RPMI8226 (cell line): ENCODE measurements at regions not wholly inside any gene's neighbourhood (a gene's known extent, or its start where the extent isn't known, plus 50 kb on each side); places are given as distances from the start of the nearest gene placed in this dataset.
A peak's percentile ranks its signal among the peaks of the same experiment; 100 is the strongest.
"Not testable (repeated sequence)": the region's sequence is repeated elsewhere in the genome, so short reads cannot be mapped to it uniquely, and the experiment has no call there.

Source experiments
- DNase-seq: peaks from one replicate; pipeline ENCODE4 v3.0.0-alpha.2; 2015

DNA sequence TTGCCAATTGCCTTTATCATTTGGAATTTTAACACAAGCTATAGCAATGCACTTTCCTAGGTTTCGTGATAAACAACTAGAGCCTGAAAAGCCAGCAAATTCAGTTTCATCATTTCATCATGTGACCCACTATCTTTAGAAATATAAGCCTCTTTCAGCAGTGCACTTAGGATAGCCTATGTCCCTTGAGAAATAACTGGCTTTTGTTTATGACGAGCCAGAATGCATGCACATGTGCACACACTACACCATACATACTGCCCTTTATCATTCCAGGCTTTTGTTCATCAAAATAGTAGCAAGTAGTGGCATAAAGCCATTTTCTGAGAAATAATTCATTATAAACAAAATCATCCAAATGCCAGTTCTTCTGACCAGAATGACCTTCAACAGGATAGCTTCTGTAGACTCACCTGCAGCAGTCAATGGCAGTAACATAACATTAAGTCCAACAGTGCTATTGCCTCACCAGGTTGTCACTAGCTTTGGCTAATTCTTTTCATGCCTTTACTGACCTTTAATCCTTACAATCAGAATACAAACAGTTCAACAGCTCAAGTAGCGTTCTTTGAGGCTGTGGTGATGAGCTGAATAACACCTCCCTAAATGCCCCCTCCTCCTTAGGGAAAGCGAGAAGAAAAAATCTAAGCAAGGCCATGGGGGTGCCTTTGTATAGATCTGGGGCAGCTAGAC, 132.3 kb upstream of the SMARCA2 start:
- DNase-seq = no peak

DNA sequence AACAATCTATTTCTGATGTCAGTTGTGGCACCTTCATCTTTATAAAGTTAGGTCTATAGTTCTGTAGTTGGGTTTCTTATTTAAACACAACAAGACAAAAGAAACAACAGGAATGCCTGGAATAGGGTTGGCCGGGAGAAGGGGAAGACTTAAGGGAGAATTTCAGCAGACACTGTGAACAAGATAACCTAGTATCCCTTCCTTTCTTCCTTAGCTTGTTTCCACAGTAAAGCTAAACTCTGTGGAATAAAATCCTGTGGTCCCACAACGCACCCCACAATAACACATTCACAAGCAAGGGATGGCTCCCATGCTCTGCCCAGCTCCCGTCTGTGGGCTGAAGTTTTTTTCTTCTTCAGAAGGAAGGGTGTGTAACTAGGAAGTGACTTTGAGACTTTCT, 124.9 kb upstream of the SMARCA2 start:
- no peak for DNase-seq

DNA sequence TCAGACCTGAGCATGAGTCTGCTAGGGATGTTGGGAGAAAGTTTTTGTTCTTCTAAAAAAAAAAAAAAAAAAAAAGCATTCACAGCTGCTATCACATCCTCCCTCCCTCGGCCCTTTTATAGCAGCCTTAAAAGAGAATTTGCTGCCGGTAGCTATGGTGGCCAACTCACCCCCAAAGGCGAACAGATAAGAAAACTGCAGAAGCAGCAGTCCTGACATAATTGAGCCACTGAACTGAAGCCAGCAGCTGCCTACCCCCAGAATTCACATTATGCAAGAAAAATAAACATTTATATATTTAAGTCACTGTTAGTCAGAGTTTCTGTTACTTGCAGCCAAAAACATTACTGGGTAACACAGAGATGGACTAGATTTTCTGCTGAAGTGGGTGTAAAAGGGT, 124.3 kb upstream of the SMARCA2 start:
- DNase-seq = no peak

DNA sequence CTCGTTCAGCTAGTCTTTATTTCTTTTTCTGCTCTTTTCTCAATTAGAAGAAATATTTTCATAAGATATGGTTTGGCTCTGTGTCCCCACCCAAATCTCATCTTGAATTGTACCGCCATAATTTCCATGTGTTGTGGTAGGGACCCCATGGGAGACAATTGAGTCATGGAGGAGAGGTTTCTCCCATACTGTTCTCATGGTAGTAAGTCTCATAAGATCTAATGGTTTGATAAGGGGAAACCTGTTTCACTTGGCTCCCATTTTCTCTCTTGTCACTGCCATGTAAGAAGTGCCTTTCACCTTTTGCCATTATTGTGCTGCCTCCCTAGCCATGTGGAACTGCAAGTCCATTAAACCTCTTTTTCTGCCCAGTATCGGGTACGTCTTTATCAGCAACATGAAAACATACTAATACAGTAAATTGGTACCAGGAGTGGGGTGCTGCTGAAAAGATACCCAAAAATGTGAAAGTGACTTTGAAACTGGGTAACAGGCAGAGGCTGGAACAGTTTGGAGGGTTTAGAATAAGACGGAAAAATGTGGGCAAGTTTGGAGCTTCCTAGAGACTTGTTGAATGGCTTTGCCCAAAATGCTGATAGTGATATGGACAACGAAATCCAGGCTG, 112.0 kb upstream of the SMARCA2 start:
- DNase-seq = not testable (repeated sequence)

DNA sequence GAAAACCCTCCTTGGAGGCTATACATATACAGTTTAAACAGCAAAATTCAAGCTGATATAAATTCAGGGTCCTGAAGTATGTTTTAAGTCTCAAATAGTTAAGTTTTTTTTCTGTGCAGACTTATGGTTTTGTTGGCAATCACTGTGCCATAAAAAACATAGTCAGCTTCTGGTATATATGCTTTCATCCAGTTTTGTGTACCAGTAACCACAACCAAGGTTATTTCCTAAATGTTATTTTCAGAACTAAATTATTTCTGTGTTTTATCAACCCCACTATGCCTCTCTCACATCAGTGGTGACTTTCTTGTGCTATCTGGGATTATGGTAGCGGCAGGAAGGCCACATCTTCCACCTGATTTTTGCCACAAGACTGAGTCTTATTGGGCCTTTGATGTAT, 107.7 kb upstream of the SMARCA2 start:
- no peak for DNase-seq

DNA sequence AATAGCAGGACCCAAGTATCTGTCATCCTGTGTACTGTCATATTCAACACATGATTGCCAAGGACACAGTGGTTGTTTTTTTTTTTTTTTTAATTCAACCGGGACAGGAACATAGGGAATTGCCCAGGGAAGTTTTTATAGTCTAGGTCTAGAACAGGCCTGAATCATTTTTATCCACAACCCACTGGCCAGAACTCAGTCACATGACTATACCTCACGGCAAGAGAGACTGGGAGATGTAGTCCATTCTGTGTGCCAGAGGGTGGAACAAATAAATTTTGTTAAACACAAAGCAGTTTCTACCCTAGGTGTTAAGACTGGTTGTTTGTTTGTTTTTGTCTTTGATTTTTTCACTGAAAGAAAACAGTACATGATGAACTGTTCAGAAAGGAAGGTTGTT, 105.8 kb upstream of the SMARCA2 start:
- no peak for DNase-seq

DNA sequence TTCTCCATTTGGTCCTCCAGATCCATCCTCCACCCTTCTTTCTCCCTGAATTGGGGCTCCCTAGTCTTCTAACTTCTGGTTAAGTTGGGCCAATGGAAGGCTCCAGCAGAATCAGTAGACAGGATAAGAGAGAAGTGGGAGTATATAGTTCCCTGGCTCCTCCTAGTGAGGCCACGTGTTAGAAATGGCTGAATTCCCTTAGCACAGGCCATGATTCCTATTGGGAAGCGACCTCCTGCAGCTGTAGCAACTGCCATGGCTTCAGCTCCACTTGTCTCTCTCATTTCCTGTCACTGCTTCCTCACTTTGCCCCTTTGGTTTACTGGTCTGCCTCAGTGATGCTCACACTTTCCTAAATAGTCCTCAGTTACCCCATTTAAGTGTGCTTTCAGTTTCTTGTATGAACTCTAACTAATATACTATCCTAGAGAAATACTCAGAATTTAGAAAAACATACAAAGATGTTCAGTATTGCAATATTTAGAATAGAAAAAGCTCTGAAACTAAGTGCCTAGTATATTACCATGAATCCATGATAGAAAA, 104.8 kb upstream of the SMARCA2 start:
- no peak for DNase-seq

DNA sequence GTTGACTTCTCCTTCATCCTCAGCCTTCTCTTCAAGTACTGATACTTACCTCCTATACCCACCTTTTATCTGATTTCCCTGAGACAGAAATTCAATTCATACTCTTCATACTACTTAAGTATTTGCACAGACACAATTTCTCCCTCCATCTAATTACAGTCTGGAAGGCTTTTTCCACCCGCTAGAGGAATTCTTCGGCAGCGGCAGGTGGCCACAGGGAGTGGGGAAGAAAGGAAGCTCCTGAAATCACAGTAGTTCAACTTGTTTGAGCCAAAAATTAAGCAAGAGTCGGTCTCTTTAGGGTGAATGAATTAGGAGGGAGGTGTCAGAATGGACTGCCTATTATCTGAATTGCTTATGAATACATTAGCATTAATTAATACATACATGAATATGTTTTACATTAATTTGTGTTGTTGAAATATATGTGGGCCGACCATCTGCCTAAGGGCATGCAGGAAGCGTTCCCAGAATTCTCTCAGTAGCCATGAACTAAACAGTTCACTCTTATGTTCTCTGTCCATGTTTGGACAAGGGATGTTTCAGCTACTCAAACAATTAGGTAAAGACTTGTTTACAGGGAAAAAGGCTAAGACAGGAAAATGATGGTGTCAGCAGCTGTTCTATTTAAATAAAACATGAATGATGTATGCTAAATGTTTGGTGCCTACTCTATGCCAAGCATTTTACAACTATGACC, 101.4 kb upstream of the SMARCA2 start:
- DNase-seq = no peak

DNA sequence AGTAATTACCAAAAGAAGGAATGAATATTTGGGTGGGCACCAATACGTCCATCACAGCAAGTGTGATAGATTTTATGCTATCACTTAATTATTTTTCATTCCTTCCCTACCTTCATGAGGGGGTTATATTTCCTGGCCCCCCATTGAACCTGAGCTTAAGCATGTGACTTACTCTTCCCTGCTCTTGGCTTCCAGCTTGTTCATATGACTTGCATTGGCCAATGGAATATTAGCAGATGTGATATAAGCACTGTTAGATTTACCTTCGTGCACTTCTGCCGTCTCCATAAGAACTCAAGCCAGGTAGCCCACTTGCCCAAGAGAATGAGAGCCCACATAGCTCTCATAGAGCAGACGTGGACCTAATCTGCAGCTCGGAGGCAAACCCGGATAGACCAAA, 99.1 kb upstream of the SMARCA2 start:
- no peak for DNase-seq

DNA sequence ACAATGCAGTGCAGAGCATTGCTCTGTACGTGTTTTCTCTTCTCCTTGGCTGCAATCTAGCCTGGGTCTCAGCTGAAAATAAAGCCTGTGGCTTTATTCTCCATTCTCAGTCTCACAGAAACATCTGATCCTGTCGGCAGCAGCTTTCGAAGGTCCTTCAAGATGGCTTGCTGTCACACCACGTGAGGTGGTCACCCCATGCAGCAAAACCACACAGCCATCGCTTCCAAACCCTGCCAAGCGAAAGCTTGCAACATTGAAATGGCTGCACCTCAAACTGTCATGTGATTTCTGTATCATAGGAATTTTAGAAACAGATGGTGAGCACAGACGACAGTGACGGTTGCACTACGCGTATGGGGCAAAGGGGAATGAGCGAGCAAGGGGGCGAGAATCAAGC, 98.5 kb upstream of the SMARCA2 start:
- no peak for DNase-seq

DNA sequence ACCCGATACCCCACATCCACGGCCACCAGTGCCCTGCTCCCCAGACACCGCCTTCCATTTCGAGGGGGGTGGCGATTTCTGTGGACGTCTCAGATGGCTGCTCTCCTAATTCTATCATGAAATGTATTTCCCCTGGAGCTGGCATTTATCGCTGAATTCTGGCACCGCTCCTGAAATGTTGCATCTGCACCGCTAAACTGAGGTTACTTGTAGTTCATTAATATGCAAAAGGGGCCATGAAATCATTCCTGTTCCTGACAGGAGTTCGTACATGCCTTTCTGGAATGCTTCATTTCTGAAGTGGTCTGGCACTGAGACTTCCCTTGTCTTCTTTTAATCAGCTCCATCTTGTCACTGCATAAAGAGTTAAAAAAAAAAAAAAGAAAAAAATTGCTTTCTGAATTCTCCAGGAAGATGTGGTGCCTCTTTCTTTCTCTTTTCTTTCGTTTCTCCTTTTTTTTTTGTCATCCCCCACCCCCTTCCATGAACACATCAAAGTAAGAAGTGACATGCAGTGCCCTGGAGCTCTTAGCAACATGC, 97.7 kb upstream of the SMARCA2 start:
- no peak for DNase-seq

DNA sequence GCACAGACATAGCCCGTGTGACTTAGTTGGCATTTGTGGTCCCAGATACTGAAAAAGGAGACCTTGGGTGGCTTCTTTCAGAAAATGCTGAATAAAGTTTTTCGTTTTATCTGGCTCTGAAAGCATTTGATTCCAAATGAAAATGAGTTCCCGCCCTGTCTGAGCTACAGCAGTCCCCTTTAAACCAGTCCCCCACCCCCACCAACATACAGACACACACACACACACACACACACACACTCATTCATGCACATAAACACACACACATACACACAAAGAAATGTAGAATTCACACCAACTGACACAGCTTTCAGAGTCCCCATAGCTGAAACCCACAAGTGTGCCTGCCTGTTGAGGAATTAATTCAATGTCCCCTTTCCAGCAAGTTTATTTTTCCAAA, 97.0 kb upstream of the SMARCA2 start:
- DNase-seq = no peak

DNA sequence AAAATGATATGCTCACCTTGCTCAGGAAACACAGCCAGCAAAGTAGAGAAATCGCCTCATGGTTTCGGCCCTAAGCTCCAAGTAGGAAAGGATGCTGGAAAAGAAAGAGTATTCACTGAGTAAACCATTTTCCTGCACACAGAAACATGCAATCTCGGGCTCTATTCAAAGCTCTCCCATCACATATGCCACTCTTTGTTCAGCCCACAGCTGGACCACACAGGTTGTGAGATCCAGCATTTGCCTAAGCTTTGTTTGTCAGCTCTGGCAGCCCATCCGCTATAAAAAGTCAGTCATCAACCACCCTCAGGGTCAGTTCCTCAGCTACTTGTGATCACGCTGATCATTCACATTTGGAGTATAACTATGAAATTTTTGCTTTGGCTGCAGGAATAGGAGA, 96.5 kb upstream of the SMARCA2 start:
- no peak for DNase-seq

DNA sequence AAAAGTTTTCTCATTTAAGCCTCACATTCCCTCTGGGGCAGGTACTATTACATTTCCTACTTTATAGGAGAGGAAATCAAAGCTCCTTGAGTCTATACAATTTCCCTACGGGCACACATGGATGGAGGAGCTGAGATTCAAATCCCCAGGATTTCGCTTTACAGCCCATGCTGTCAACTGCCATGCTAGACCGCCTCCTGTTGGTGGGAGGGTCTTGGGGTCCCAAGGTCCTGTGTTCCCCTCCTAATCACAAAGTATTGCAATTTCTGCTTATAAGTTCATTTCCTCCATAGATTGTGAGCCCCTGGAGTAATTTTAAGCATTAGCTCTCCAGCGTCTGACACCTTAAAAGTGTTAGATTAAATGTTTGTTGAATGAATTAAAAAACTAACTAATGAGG, 95.9 kb upstream of the SMARCA2 start:
- DNase-seq = no peak

DNA sequence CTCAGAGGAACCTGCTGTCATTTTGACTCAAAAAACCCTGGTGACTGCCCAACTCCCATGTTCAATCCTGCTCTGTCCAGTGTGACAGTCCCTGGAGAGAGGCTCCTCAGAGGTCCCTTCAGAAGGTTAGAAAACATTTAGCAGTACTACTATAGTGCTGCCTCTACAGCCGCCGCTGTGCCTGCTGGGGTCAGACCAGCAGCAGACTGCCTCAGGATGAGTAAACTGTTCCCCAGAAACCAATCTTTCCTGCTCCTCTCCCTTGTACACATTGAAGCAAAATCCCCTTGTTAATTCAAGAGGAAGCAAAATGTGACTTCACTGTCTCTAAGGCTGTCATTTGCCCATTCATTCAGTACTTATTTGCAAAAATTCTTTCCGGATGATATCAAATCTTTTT, 94.8 kb upstream of the SMARCA2 start:
- no peak for DNase-seq

DNA sequence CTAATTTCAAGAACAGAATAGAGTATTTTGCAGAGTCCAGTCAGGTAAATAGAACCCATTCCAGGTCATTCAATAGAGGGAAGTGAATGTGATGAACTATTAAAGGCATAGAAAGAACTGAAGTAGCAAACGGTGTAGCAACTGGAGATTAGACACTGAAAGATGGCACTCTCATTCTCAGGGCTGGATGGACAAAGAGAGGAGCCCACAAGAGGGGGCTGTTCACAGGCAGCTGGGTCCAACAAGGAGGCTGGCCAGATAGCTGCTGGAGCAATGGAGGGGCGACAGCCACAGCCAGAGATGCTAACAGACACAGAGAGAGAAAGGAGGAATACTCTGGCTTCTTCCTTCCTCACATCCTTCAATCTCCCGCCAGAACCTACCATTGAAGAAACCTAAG, 93.1 kb upstream of the SMARCA2 start:
- no peak for DNase-seq

DNA sequence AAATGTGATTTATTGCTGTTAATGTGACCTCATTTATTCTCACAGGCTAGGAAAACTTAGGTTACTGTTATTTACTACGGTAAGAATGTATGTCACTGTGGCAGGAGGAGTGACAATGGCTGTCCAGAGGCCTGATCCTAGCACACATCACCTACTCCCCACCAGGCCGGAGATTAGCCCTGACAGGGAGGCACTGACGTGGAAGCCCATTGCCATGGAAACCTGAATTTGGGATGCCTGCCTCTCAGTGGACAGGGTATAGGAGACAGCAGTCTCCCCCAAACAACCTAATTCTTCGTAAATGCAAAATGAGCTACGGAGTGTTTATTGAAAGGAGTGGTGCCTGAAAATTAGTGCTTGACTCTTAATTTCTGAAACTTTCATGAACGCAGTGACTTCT, 87.6 kb upstream of the SMARCA2 start:
- DNase-seq = no peak

DNA sequence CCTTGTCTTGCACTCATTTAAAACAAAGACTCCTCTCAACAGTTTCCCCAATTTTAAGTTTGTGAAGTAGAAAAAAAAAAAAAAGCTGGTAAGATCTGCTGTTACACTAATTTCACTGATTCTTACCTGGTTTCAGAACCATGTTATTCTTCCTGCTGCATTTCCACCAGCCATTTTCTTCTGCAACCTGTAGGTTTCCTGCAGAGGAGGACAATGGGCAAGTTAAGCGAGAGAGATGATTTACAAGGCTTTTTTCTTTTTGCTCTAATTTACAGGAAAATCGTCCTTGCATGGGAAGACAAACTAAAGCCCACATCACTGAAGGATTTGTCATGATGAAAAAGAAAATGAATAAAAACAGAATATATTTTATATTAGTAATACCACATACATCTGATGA, 86.0 kb upstream of the SMARCA2 start:
- DNase-seq = no peak

DNA sequence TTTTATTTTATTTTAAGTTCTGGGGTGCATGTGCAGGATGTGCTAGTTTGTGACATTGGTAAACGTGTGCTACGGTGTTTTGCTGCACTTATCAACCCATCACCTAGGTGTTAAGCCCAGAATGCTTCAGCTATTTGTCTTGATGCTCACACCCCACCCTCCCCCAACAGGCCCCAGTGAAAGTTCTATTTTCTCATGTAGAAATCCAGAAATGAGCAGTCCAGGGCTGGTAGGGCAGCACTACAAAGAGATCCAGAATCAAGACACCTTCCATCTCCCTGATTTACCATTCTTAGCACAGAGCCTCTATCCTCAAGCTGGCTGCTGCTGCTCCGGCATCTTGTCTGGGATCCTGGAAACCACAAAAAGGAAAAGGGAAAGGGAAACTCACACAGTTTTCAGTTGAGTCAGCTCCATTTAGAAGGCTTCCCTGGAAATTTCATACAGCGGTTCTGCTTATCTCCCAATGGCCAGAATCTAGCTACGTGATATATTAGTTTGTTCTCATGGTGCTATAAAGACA, 85.4 kb upstream of the SMARCA2 start:
- DNase-seq = no peak

DNA sequence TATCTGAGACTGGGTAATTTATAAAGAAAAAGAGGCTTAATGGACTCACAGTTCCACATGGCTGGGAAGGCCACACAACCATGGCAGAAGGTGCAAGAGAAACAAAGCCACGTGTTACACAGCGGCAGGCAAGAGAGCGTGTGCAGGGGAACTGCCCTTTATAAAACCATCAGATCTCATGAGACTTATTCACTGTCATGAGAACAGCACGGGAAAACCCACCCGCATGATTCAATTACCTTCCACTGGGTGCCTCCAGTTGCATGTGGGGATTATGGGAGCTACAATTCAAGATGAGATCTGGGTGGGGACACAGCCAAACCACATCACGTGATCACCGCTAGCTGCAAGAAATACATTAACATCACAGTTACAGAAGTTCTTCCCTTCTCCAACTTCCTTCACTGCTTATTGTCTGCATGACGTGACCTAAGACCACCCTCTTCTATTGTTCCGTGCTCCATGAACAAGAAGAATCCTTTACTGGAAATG, 84.9 kb upstream of the SMARCA2 start:
- not testable (repeated sequence) for DNase-seq

DNA sequence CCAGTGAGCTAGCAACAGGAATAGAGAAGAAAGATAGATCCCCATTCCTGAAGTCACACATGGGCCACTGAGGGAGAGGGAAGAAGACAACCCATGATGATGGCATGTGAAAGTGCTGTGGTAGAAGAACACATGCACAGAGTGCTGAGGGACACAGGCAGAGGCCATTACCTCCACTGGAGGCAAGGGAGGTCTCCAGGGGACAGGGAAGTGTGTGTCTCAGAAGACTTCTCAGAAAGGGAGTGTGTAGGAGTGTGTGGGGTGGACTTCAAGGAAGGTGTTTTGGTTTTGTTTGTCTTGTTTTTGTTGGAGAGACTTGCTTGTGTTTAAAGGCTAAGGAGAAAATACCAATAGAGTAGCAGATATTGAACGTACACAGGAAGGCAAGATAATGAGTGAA, 77.0 kb upstream of the SMARCA2 start:
- DNase-seq = no peak

DNA sequence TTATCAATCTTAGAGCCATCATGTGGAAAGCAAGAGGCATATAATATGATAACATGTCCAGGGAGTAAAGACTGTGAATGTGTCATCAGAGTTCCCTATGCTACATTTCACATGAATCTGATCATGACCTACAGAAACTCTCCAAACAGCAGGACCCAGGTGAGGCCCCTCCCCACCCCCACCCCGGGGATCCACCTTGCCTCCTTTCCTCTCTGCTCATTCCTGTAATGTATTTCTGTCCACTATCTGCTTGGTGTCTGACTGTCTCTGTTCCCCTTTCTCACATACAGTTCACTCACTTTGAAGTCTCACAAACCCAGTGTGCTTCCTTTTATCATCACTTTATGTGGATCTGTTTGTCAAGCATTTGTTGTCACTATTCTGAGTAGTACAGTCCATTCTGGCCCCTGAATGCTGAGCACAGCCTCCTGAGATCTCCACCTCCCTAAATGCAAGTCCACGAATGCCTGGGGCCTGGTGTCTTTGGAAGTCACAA, 76.4 kb upstream of the SMARCA2 start:
- DNase-seq = peak; percentile 25

DNA sequence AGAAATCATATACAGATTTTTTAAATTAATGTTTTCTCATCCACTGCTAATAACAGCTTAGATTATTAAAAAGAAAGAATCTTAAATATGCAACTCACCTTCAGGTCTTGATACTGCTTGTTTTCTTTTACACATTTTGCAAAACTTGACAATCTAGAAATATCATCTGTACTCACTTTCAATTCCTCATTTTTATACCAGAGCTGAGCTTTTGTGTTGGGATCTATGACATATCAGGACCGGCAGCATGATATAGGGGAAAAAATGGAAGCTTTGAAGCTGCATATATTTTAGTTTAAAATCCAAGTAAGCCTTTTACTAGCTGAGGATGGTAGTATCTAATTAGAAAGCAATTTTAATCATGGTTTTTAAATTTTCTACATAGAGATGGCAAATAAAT, 75.7 kb upstream of the SMARCA2 start:
- peak; percentile 32 for DNase-seq
